Calu3 (cell line): ENCODE measurements at regions not wholly inside any gene's neighbourhood (a gene's known extent, or its start where the extent isn't known, plus 50 kb on each side); places are given as distances from the start of the nearest gene placed in this dataset.

Experiments used
- BruUV-seq: library from RNA; stranded (reverse); fragments of 400-500 nt; replicated peaks from 2 replicates; lab custom pipeline; 2021; lab: Mats Ljungman, UMichigan
- CTCF ChIA-PET: fragments of 300-600 bp; sonication (Branson Sonifier 250); formaldehyde crosslinking; loops from one replicate; lab custom pipeline; 2022; ENCODE audit warnings: antibody characterized with exemption; lab: Charles Lee
- DNase-seq: peaks from one replicate; pipeline ENCODE4 v3.0.0; 2022
- H3K27ac Mint-ChIP-seq: one replicate; pipeline ENCODE4 v1.8.0; 2022; ENCODE audit warnings: mixed read lengths; ENCODE audit not compliant: unreplicated experiment
- H3K27me3 Mint-ChIP-seq: one replicate; pipeline ENCODE4 v1.8.0; 2022; ENCODE audit warnings: mixed read lengths; ENCODE audit not compliant: unreplicated experiment
- H3K36me3 Mint-ChIP-seq: one replicate; pipeline ENCODE4 v1.8.0; 2022; ENCODE audit warnings: mild to moderate bottlenecking, moderate library complexity, mixed read lengths; ENCODE audit not compliant: insufficient read depth, unreplicated experiment
- H3K4me1 Mint-ChIP-seq: one replicate; pipeline ENCODE4 v1.8.0; 2022; ENCODE audit warnings: mild to moderate bottlenecking, low read depth, mixed read lengths; ENCODE audit not compliant: unreplicated experiment
- H3K4me3 Mint-ChIP-seq: one replicate; pipeline ENCODE4 v1.8.0; 2022; ENCODE audit warnings: mild to moderate bottlenecking, low read depth, moderate library complexity, mixed read lengths; ENCODE audit not compliant: unreplicated experiment
- H3K9me3 Mint-ChIP-seq: one replicate; pipeline ENCODE4 v1.8.0; 2022; ENCODE audit warnings: low read depth, mixed read lengths; ENCODE audit not compliant: unreplicated experiment
- CTCF ChIP-seq: fragments of 200-600 bp; IDR thresholded peaks from one replicate; pipeline ENCODE4 v1.8.0; 2022; ENCODE audit warnings: antibody characterized with exemption; ENCODE audit not compliant: unreplicated experiment
- intact Hi-C: fragments of 100-400 bp; cut with micrococcal nuclease; formaldehyde crosslinking; loops from one replicate; pipeline ENCODE4 v1.10.0; 2022; ENCODE audit not compliant: unreplicated experiment

GRCh38 chr3:16816048-16816780, 68.5 kb upstream of the PLCL2 start:
- H3K9me3 Mint-ChIP-seq = no peaks in the 10 kb centered on the region
- DNase-seq = no peak
- no peaks in the 10 kb centered on the region for H3K27me3 Mint-ChIP-seq
- CTCF ChIA-PET = no interaction called here
- no peak overlapping the region for H3K27ac Mint-ChIP-seq
- BruUV-seq = no TSS peak
- intact Hi-C loops = no loop called here
- H3K4me1 Mint-ChIP-seq = no peaks in the 10 kb centered on the region
- no peak for TF ChIP-seq CTCF
- H3K4me3 Mint-ChIP-seq = no peak overlapping the region
- no peaks in the 10 kb centered on the region for H3K36me3 Mint-ChIP-seq

GRCh38 chr3:16817197-16817596, 67.6 kb upstream of the PLCL2 start:
- H3K4me3 Mint-ChIP-seq = no peak overlapping the region
- no peaks in the 10 kb centered on the region for H3K4me1 Mint-ChIP-seq
- H3K9me3 Mint-ChIP-seq = no peaks in the 10 kb centered on the region
- no peak overlapping the region for H3K27ac Mint-ChIP-seq
- DNase-seq = no peak
- no peak for TF ChIP-seq CTCF
- H3K36me3 Mint-ChIP-seq = no peaks in the 10 kb centered on the region
- intact Hi-C loops = no loop called here
- BruUV-seq = no TSS peak
- H3K27me3 Mint-ChIP-seq = no peaks in the 10 kb centered on the region
- CTCF ChIA-PET = no interaction called here

- Mint-ChIP-seq H3K27me3 (no peaks in the 10 kb centered on the region), H3K36me3 (no peaks in the 10 kb centered on the region), H3K4me3 (no peak overlapping the region), H3K27ac (no peak overlapping the region), H3K9me3 (no peaks in the 10 kb centered on the region), H3K4me1 (no peaks in the 10 kb centered on the region)
- no peak for DNase-seq
- CTCF ChIA-PET = no interaction called here
- TF ChIP-seq CTCF = no peak
- BruUV-seq = no TSS peak
- intact Hi-C loops = no loop called here
Measured at GRCh38 chr3:16818194-16818593, 66.6 kb upstream of the PLCL2 start.

GRCh38 chr3:16818945-16819344, 65.8 kb upstream of the PLCL2 start:
- CTCF ChIA-PET = no interaction called here
- no peak overlapping the region for H3K27ac Mint-ChIP-seq
- no peaks in the 10 kb centered on the region for H3K4me1 Mint-ChIP-seq
- no peak overlapping the region for H3K4me3 Mint-ChIP-seq
- H3K27me3 Mint-ChIP-seq = no peaks in the 10 kb centered on the region
- no peaks in the 10 kb centered on the region for H3K9me3 Mint-ChIP-seq
- BruUV-seq = no TSS peak
- no peak for DNase-seq
- intact Hi-C loops = no loop called here
- no peaks in the 10 kb centered on the region for H3K36me3 Mint-ChIP-seq
- TF ChIP-seq CTCF = no peak
